Endodermal cell (in vitro differentiated cells): ENCODE measurements at regions not wholly inside any gene's neighbourhood (a gene's known extent, or its start where the extent isn't known, plus 50 kb on each side); places are given as distances from the start of the nearest gene placed in this dataset.

Source experiments
- DNase-seq: peaks from one replicate; pipeline ENCODE4 v3.0.0-alpha.2; 2017
- H3K27ac ChIP-seq: 2 replicates; pipeline ENCODE4 v1.5.1; 2013; ENCODE audit warnings: mild to moderate bottlenecking, low read depth, low read length, moderate library complexity
- H3K27me3 ChIP-seq: 2 replicates; pipeline ENCODE4 v1.6.1; 2013; ENCODE audit warnings: mild to moderate bottlenecking, low read length, moderate library complexity; ENCODE audit not compliant: insufficient read depth, control insufficient read depth, poor library complexity, severe bottlenecking
- H3K36me3 ChIP-seq: 2 replicates; pipeline ENCODE4 v1.7.0; 2013; ENCODE audit warnings: mild to moderate bottlenecking, low read length, moderate library complexity; ENCODE audit not compliant: control insufficient read depth, insufficient read depth
- H3K4me1 ChIP-seq: one replicate; pipeline ENCODE4 v1.7.0; 2013; ENCODE audit warnings: low read length; ENCODE audit not compliant: control insufficient read depth, insufficient read depth
- H3K4me3 ChIP-seq: 2 replicates; pipeline ENCODE4 v1.5.1; 2013; ENCODE audit warnings: mild to moderate bottlenecking, low read length, moderate library complexity
- H3K9ac ChIP-seq: 2 replicates; pipeline ENCODE4 v1.6.1; 2013; ENCODE audit warnings: mild to moderate bottlenecking, low read length, moderate library complexity; ENCODE audit not compliant: poor library complexity, severe bottlenecking; ENCODE audit errors: extremely low read depth
- H3K9me3 ChIP-seq: 2 replicates; pipeline ENCODE4 v1.6.1; 2013; ENCODE audit warnings: mild to moderate bottlenecking, low read length, moderate library complexity; ENCODE audit not compliant: control insufficient read depth
- H3K27ac Mint-ChIP-seq: 2 replicates; pipeline ENCODE4 v1.8.0; 2020; ENCODE audit warnings: mixed read lengths
- H3K27me3 Mint-ChIP-seq: 2 replicates; pipeline ENCODE4 v1.8.0; 2021; ENCODE audit warnings: mild to moderate bottlenecking, mixed read lengths; ENCODE audit not compliant: insufficient read depth
- H3K36me3 Mint-ChIP-seq: 2 replicates; pipeline ENCODE4 v1.8.0; 2020; ENCODE audit warnings: low read depth, mixed read lengths
- H3K4me1 Mint-ChIP-seq: 2 replicates; pipeline ENCODE4 v1.8.0; 2020; ENCODE audit warnings: mixed read lengths
- H3K4me3 Mint-ChIP-seq: 2 replicates; pipeline ENCODE4 v1.8.0; 2020; ENCODE audit warnings: mild to moderate bottlenecking, moderate library complexity, mixed read lengths
- H3K9me3 Mint-ChIP-seq: 2 replicates; pipeline ENCODE4 v1.8.0; 2020; ENCODE audit warnings: mild to moderate bottlenecking, mixed read lengths
- WGBS, 2 experiments: methylation state at CpG; one replicate each; pipeline versions ENCODE4 v1.1.5 to v1.1.7; 2013; ENCODE audit warnings: missing lambda C conversion rate in 2 of 2, mixed read lengths in 1 of 2; ENCODE audit not compliant: insufficient coverage in 1 of 2, insufficient read length in 1 of 2; 5-methylcytosine and 5-hydroxymethylcytosine counted together
- TF ChIP-seq, protein P1 (sequence below): fragments of 200-600 bp; sonication (generic); conservative IDR thresholded peaks from 2 replicates; pipeline ENCODE4 v1.5.0; 2021; ENCODE audit warnings: antibody characterized with exemption, mild to moderate bottlenecking

DNA sequence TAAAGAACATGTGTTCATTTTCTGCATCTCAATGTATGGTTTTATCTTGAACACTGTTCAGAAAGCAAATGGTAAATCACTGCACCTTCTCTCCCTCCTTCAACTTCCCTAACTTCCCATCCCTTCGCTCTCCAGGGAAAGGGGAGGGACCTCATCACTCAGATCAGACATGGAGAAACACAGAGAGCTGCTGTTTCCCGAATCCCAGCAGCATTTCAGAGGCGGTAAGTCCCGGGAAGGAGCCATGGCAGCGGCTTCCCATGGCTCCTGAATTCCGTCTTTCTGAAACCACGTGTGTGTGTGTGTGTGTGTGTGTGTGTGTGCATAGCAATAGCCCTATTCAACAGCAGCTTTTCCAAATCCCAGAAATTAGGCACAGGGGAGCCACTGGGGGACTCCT, 125.4 kb upstream of the TMCC3 start:
- H3K4me3 Mint-ChIP-seq = no peak overlapping the region
- TF ChIP-seq, protein P1, sequence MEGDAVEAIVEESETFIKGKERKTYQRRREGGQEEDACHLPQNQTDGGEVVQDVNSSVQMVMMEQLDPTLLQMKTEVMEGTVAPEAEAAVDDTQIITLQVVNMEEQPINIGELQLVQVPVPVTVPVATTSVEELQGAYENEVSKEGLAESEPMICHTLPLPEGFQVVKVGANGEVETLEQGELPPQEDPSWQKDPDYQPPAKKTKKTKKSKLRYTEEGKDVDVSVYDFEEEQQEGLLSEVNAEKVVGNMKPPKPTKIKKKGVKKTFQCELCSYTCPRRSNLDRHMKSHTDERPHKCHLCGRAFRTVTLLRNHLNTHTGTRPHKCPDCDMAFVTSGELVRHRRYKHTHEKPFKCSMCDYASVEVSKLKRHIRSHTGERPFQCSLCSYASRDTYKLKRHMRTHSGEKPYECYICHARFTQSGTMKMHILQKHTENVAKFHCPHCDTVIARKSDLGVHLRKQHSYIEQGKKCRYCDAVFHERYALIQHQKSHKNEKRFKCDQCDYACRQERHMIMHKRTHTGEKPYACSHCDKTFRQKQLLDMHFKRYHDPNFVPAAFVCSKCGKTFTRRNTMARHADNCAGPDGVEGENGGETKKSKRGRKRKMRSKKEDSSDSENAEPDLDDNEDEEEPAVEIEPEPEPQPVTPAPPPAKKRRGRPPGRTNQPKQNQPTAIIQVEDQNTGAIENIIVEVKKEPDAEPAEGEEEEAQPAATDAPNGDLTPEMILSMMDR = no peak
- Histone ChIP-seq H3K4me1 (no peaks in the 10 kb centered on the region), H3K9me3 (peaks cover 11% of the 10 kb centered on the region), H3K27ac (no peak overlapping the region), H3K9ac (no peak overlapping the region), H3K4me3 (no peak overlapping the region), H3K36me3 (no peaks in the 10 kb centered on the region), H3K27me3 (no peaks in the 10 kb centered on the region)
- no peak overlapping the region for H3K27ac Mint-ChIP-seq
- DNase-seq = no peak
- H3K9me3 Mint-ChIP-seq = peaks cover 3% of the 10 kb centered on the region
- peaks cover 4% of the 10 kb centered on the region for H3K27me3 Mint-ChIP-seq
- H3K36me3 Mint-ChIP-seq = no peaks in the 10 kb centered on the region
- peaks cover under 1% of the 10 kb centered on the region for H3K4me1 Mint-ChIP-seq
- 84% methylated on average over 6 of the region's 7 CpGs; no CpG with 5 or more reads in 1 of the 2 experiments for WGBS, 2 experiments

DNA sequence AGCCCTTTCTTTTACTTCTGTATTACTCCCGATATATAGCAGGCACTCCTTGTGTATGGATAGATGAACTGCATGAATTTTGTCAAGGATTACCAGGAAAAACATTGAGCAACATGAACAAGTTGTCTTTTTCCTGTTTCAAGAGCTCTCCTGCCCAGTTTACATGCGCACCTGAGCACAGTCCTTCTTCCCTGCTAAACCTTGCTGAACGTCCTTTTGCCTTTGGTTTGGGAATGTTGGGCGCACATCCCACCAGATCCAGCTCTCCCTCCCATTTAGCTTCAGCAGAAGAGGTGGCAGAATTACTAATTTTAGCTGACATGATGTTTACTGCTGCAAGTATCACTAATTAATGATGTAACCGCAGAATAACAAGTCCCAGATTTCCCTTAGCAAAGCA, 121.4 kb upstream of the TMCC3 start:
- Mint-ChIP-seq H3K4me3 (no peak overlapping the region), H3K9me3 (peaks cover 3% of the 10 kb centered on the region), H3K36me3 (no peaks in the 10 kb centered on the region), H3K27ac (no peak overlapping the region), H3K27me3 (peaks cover 4% of the 10 kb centered on the region), H3K4me1 (peaks cover 7% of the 10 kb centered on the region)
- TF ChIP-seq, protein P1 = no peak
- Histone ChIP-seq H3K36me3 (no peaks in the 10 kb centered on the region), H3K27ac (no peak overlapping the region), H3K27me3 (no peaks in the 10 kb centered on the region), H3K4me3 (no peak overlapping the region), H3K9me3 (peaks cover 11% of the 10 kb centered on the region), H3K9ac (no peak overlapping the region), H3K4me1 (no peaks in the 10 kb centered on the region)
- no peak for DNase-seq
- WGBS, 2 experiments = 91 to 100% methylated on average over 1 to 5 of the region's 5 CpGs

DNA sequence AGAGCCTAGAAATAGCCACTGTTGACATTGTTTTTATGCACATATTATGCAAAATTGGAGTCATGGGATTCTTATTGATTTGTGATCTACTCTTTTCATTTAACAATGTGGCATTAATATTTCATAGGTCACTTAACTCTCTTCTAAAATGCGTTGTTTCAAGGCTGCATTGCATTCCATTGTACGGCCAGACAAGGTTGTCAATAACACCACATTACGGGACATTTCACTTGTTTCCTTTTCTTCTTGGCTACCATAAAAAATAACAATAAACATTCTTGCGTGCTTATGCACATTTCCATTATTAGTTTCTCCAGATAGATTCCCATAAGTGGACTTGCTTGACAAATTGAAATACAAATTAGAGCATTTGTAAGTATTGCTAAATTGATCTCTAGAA, 120.8 kb upstream of the TMCC3 start:
- Histone ChIP-seq H3K9me3 (peaks cover 11% of the 10 kb centered on the region), H3K4me3 (no peak overlapping the region), H3K27me3 (no peaks in the 10 kb centered on the region), H3K9ac (no peak overlapping the region), H3K4me1 (no peaks in the 10 kb centered on the region), H3K27ac (no peak overlapping the region), H3K36me3 (no peaks in the 10 kb centered on the region)
- 84 to 96% methylated on average over 4 of the region's 4 CpGs for WGBS, 2 experiments
- Mint-ChIP-seq H3K27me3 (peaks cover 4% of the 10 kb centered on the region), H3K36me3 (no peaks in the 10 kb centered on the region), H3K27ac (no peak overlapping the region), H3K4me1 (peaks cover 7% of the 10 kb centered on the region), H3K9me3 (peaks cover 3% of the 10 kb centered on the region), H3K4me3 (no peak overlapping the region)
- TF ChIP-seq, protein P1 = no peak
- DNase-seq = no peak
